GM12878 (cell line): ENCODE measurements at regions not wholly inside any gene's neighbourhood (a gene's known extent, or its start where the extent isn't known, plus 50 kb on each side); places are given as distances from the start of the nearest gene placed in this dataset.

ENCODE experiments used
- ATAC-seq: fragments of 200-7000 bp; cut with Tn5 transposase; 3 replicates; pipeline ENCODE4 v1.9.1; 2020; ENCODE audit warnings: mild to moderate bottlenecking, moderate library complexity
- BruUV-seq: library from RNA; stranded (reverse); fragments of 400-500 nt; replicated peaks from 2 replicates; lab custom pipeline; 2021; lab: Mats Ljungman, UMichigan
- CTCF ChIA-PET: fragments of 300-600 bp; sonication (Branson Sonifier 250); formaldehyde crosslinking; extraction: SDS; loops from one replicate; lab custom pipeline; 2021; ENCODE audit warnings: inconsistent platforms; lab: Yijun Ruan, JAX
- POLR2A ChIA-PET: fragments of 350-600 bp; formaldehyde crosslinking; extraction: SDS; loops from one replicate; lab custom pipeline; 2021; ENCODE audit warnings: inconsistent platforms; lab: Charles Lee
- RAD21 ChIA-PET: fragments of 300-600 bp; sonication (Branson Sonifier 250); formaldehyde crosslinking; loops from one replicate; lab custom pipeline; 2023; ENCODE audit warnings: antibody characterized with exemption; ENCODE audit not compliant: unreplicated experiment; lab: Charles Lee
- SMC1A ChIA-PET: fragments of 300-600 bp; sonication (Branson Sonifier 250); formaldehyde crosslinking; loops from one replicate; lab custom pipeline; 2023; ENCODE audit not compliant: unreplicated experiment, uncharacterized antibody; lab: Charles Lee
- DNase-seq: peaks from one replicate; pipeline ENCODE4 v3.0.0-alpha.2; 2011; ENCODE audit warnings: low read depth, low spot score
- FAIRE-seq: peaks from 3 replicates; lab custom pipeline; 2011; peaks lifted over from hg19 to GRCh38; lab: Jason Lieb, UNC
- H2AFZ ChIP-seq: 2 replicates; pipeline ENCODE4 v1.6.0; 2011; ENCODE audit warnings: low read depth, low read length, control low read depth; ENCODE audit not compliant: control insufficient read depth
- H3K27ac ChIP-seq: 2 replicates; pipeline ENCODE4 v1.5.1; 2011; ENCODE audit warnings: control low read depth; ENCODE audit not compliant: control insufficient read depth, insufficient read depth
- H3K27me3 ChIP-seq, 2 experiments: replicated peaks in 1 of 2; 2 replicates each; pipeline versions ENCODE4 v1.6.0 to v1.6.1; 2011; ENCODE audit warnings: low read length in 1 of 2; ENCODE audit not compliant: control insufficient read depth in 2 of 2, insufficient read depth in 2 of 2
- H3K36me3 ChIP-seq, 2 experiments: 2 replicates each; pipeline ENCODE4 v1.5.1; 2011; ENCODE audit warnings: low read length in 1 of 2; ENCODE audit not compliant: control insufficient read depth in 2 of 2, insufficient read depth in 2 of 2
- H3K4me1 ChIP-seq: 2 replicates; pipeline ENCODE4 v1.6.1; 2011; ENCODE audit warnings: mild to moderate bottlenecking, low read length, moderate library complexity, mixed read lengths; ENCODE audit not compliant: control insufficient read depth, insufficient read depth
- H3K4me2 ChIP-seq: 2 replicates; pipeline ENCODE4 v1.6.0; 2011; ENCODE audit warnings: control low read depth; ENCODE audit not compliant: control insufficient read depth, insufficient read depth
- H3K4me3 ChIP-seq: fragments of 200-600 bp; sonication (generic); 2 replicates; pipeline ENCODE4 v1.5.1; 2016
- H3K79me2 ChIP-seq: 2 replicates; pipeline ENCODE4 v1.6.0; 2011; ENCODE audit warnings: low read length; ENCODE audit not compliant: control insufficient read depth, insufficient read depth
- H3K9ac ChIP-seq: 2 replicates; pipeline ENCODE4 v1.8.0; 2011; ENCODE audit warnings: low read length, control low read depth, mixed read lengths; ENCODE audit not compliant: control insufficient read depth, insufficient read depth
- H3K9me3 ChIP-seq: replicated peaks from 3 replicates; pipeline ENCODE4 v1.5.1; 2011; ENCODE audit warnings: mild to moderate bottlenecking, low read length; ENCODE audit not compliant: control insufficient read depth, insufficient read depth
- H4K20me1 ChIP-seq: 2 replicates; pipeline ENCODE4 v1.6.0; 2011; ENCODE audit not compliant: control insufficient read depth, insufficient read depth
- ASH2L ChIP-seq: fragments of 300-600, 200-600 bp; sonication (generic); IDR thresholded peaks from 2 replicates; pipeline ENCODE4 v1.6.1; 2017; ENCODE audit warnings: low read depth, mild to moderate bottlenecking, borderline replicate concordance
- CBFB ChIP-seq: IDR thresholded peaks from 2 replicates; pipeline ENCODE4 v1.6.1; 2016; ENCODE audit warnings: antibody characterized with exemption, low read depth
- E4F1 ChIP-seq: fragments of 450-650 bp; IDR thresholded peaks from 2 replicates; pipeline ENCODE4 v1.6.1; 2018; ENCODE audit warnings: borderline replicate concordance, mild to moderate bottlenecking; ENCODE audit not compliant: partially characterized antibody
- ETV6 ChIP-seq, 2 experiments: fragments of 450-650 bp in 1 of 2; IDR thresholded peaks in 1 of 2; conservative IDR thresholded peaks in 1 of 2; 2 replicates each; pipeline ENCODE4 v1.6.1; 2014; ENCODE audit warnings: antibody characterized with exemption in 1 of 2, borderline replicate concordance in 1 of 2, low read depth in 1 of 2, mild to moderate bottlenecking in 1 of 2, moderate library complexity in 1 of 2
- IRF5 ChIP-seq: fragments of 450-650 bp; IDR thresholded peaks from 2 replicates; pipeline ENCODE4 v1.6.1; 2017; ENCODE audit warnings: borderline replicate concordance
- NR2C1 ChIP-seq: fragments of 450-650 bp; IDR thresholded peaks from 2 replicates; pipeline ENCODE4 v1.6.1; 2017; ENCODE audit warnings: antibody characterized with exemption, mild to moderate bottlenecking, moderate library complexity
- PML ChIP-seq: IDR thresholded peaks from 2 replicates; pipeline ENCODE4 v1.6.1; 2012; ENCODE audit warnings: low read length, inconsistent platforms
- POLR2AphosphoS5 ChIP-seq: IDR thresholded peaks from 2 replicates; pipeline ENCODE4 v1.6.1; 2011; ENCODE audit warnings: mild to moderate bottlenecking, low read length, inconsistent platforms
- SP1 ChIP-seq: IDR thresholded peaks from one replicate; pipeline ENCODE4 v1.6.1; 2011; ENCODE audit warnings: low read depth, low read length
- TAF1 ChIP-seq: IDR thresholded peaks from 2 replicates; pipeline ENCODE4 v1.6.1; 2011; ENCODE audit warnings: mild to moderate bottlenecking, low read depth, low read length, borderline replicate concordance
- TCF3 ChIP-seq: IDR thresholded peaks from 2 replicates; pipeline ENCODE4 v1.6.1; 2012; ENCODE audit warnings: low read depth, mild to moderate bottlenecking, low read length, borderline replicate concordance; ENCODE audit not compliant: insufficient read depth
- TCF7 ChIP-seq: IDR thresholded peaks from 2 replicates; pipeline ENCODE4 v1.6.1; 2014; ENCODE audit warnings: antibody characterized with exemption, borderline replicate concordance
- YY1 ChIP-seq: IDR thresholded peaks from 2 replicates; pipeline ENCODE4 v1.6.1; 2011; ENCODE audit warnings: low read depth, mild to moderate bottlenecking, low read length
- ZNF687 ChIP-seq: fragments of 450-650 bp; IDR thresholded peaks from 2 replicates; pipeline ENCODE4 v1.6.1; 2017; ENCODE audit warnings: mild to moderate bottlenecking, moderate library complexity
- ZSCAN29 ChIP-seq: fragments of 450-650 bp; IDR thresholded peaks from 2 replicates; pipeline ENCODE4 v1.6.1; 2017; ENCODE audit warnings: mild to moderate bottlenecking, moderate library complexity
- WGBS: methylation state at CpG from one replicate; pipeline ENCODE4 v1.1.6; 2016; ENCODE audit warnings: low lambda C conversion rate; ENCODE audit not compliant: insufficient replicate concordance, insufficient coverage; ENCODE audit errors: missing lambda C conversion rate; 5-methylcytosine and 5-hydroxymethylcytosine counted together
- in situ Hi-C: fragments of 300-500 bp; cut with MboI; formaldehyde crosslinking; loops from 9 replicates; pipeline ENCODE4 v1.14.3; 2018; ENCODE audit warnings: mixed read lengths
- intact Hi-C: fragments of 100-400 bp; cut with micrococcal nuclease; formaldehyde crosslinking; loops from one replicate; pipeline ENCODE4 v1.14.2; 2022; ENCODE audit not compliant: unreplicated experiment

- no peaks in the 10 kb centered on the region for H3K27me3 ChIP-seq
- BruUV-seq, result no TSS peak
- intact Hi-C loops, result no loop called here
- H3K4me1 ChIP-seq, result no peaks in the 10 kb centered on the region
- no peaks in the 10 kb centered on the region for H3K9me3 ChIP-seq
- RAD21 ChIA-PET, result interaction anchor here (1.2 kb wide), 2 partner anchors 12 to 250 kb away, joined by 3 to 4 read pairs; no protein-coding TSS in a partner anchor
- no peak for TF ChIP-seq CBFB
- no peak for TF ChIP-seq E4F1
- TF ChIP-seq PML, result no peak
- no peak for TF ChIP-seq ASH2L
- no peak for TF ChIP-seq ZNF687
- no peak for TF ChIP-seq TAF1
- TF ChIP-seq TCF3, result no peak
- no peak for TF ChIP-seq IRF5
- no peak for TF ChIP-seq ETV6 (conservative IDR thresholded peaks at IDR 0.05 in 1 of 2, IDR thresholded peaks at IDR 0.05 in 1 of 2; ENCODE audit: borderline replicate concordance in 1 of 2, low read depth in 1 of 2)
- no peak for TF ChIP-seq NR2C1
- no peak for TF ChIP-seq ZSCAN29
- TF ChIP-seq TCF7, result no peak
- TF ChIP-seq YY1, result no peak
- no peak for TF ChIP-seq POLR2AphosphoS5
- no peak for TF ChIP-seq SP1
- TF ChIP-seq, all 136 proteins: peak for 0
- Histone ChIP-seq H3K79me2 (no peaks in the 10 kb centered on the region), H4K20me1 (no peaks in the 10 kb centered on the region), H3K9ac (no peak overlapping the region), H3K36me3 (no peaks in the 10 kb centered on the region), H3K4me3 (no peak overlapping the region), H3K27ac (no peak overlapping the region), H3K4me2 (no peak overlapping the region), H2AFZ (no peak overlapping the region)
- WGBS, result 47% methylated on average over 2 of the region's 2 CpGs
- FAIRE-seq, result no peak
- DNase-seq, result no peak
- ChIA-PET CTCF (no interaction called here), SMC1A (no interaction called here), POLR2A (interaction anchor here (0.6 kb wide), 1 partner anchor 11 kb away, joined by 7 read pairs; no protein-coding TSS in a partner anchor)
- ATAC-seq, result no peak
- in situ Hi-C loops, result no loop called here
Observed at GRCh38 chr16:51393381-51394005, 242.4 kb upstream of the SALL1 start.
